Stimulated activated naive CD8-positive, alpha-beta T cell treated with anti-CD3 and anti-CD28 coated beads, Interleukin-15, amount 100 ng/mL, for 72 hours (primary cell): ENCODE measurements at regions not wholly inside any gene's neighbourhood (a gene's known extent, or its start where the extent isn't known, plus 50 kb on each side); places are given as distances from the start of the nearest gene placed in this dataset.

ENCODE experiments used
- ATAC-seq: fragments of 150-1000 bp; cut with Tn5 transposase; 2 replicates; pipeline ENCODE4 v1.10.0; 2021; ENCODE audit warnings: mild to moderate bottlenecking, moderate library complexity
- DNase-seq, 2 donors: peaks; one replicate each; pipeline ENCODE4 v3.0.0; 2021 to 2022
- H3K27ac Mint-ChIP-seq, 2 donors: one replicate each; pipeline ENCODE4 v1.8.0; 2022; ENCODE audit warnings: mild to moderate bottlenecking in 2 of 2, mixed read lengths in 2 of 2, moderate library complexity in 2 of 2
- H3K27me3 Mint-ChIP-seq: one replicate; pipeline ENCODE4 v1.8.0; 2022; ENCODE audit warnings: mixed read lengths
- H3K4me1 Mint-ChIP-seq: one replicate; pipeline ENCODE4 v1.8.0; 2022; ENCODE audit warnings: mild to moderate bottlenecking, mixed read lengths
- H3K4me3 Mint-ChIP-seq, 2 donors: one replicate each; pipeline ENCODE4 v1.8.0; 2022; ENCODE audit warnings: mild to moderate bottlenecking in 2 of 2, mixed read lengths in 2 of 2, moderate library complexity in 1 of 2
- H3K9me3 Mint-ChIP-seq, 2 donors: one replicate each; pipeline ENCODE4 v1.8.0; 2022; ENCODE audit warnings: mixed read lengths in 2 of 2

GRCh38 chr1:199394856-199395255, 632.7 kb upstream of the NR5A2 start:
- Mint-ChIP-seq H3K27me3 (peaks cover 11% of the 10 kb centered on the region), H3K4me1 (no peaks in the 10 kb centered on the region), H3K4me3 (no peak overlapping the region), H3K27ac (no peak overlapping the region), H3K9me3 (no peaks in the 10 kb centered on the region)
- DNase-seq (no peak), ATAC-seq (no peak)

DNA sequence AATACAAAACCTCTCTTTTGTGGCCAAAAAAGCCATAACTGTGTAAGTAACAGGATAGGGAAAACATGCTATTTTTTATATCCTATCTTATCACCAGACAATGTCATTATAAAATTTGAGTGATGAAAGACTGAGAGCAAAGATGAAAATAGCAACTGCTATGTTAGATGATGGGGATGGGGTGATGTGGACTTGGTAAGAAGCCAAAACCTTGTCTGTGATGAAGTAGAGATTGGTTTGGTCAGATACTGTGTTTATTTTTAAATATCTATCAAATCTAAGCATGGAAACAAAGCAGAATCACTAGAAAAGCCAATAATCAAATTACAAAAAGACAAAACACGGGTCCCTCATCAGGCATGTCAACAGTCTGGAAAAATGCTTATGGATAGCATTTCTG, 631.1 kb upstream of the NR5A2 start:
- ATAC-seq (no peak), DNase-seq (no peak)
- no peak overlapping the region for H3K27ac Mint-ChIP-seq
- no peaks in the 10 kb centered on the region for H3K9me3 Mint-ChIP-seq
- H3K27me3 Mint-ChIP-seq = peaks cover 11% of the 10 kb centered on the region
- H3K4me3 Mint-ChIP-seq = no peak overlapping the region
- H3K4me1 Mint-ChIP-seq = no peaks in the 10 kb centered on the region

GRCh38 chr1:199399996-199400724, 627.4 kb upstream of the NR5A2 start:
- Mint-ChIP-seq H3K9me3 (no peaks in the 10 kb centered on the region), H3K27ac (no peak overlapping the region), H3K27me3 (no peaks in the 10 kb centered on the region), H3K4me1 (no peaks in the 10 kb centered on the region), H3K4me3 (no peak overlapping the region)
- no peak for ATAC-seq
- no peak for DNase-seq

DNA sequence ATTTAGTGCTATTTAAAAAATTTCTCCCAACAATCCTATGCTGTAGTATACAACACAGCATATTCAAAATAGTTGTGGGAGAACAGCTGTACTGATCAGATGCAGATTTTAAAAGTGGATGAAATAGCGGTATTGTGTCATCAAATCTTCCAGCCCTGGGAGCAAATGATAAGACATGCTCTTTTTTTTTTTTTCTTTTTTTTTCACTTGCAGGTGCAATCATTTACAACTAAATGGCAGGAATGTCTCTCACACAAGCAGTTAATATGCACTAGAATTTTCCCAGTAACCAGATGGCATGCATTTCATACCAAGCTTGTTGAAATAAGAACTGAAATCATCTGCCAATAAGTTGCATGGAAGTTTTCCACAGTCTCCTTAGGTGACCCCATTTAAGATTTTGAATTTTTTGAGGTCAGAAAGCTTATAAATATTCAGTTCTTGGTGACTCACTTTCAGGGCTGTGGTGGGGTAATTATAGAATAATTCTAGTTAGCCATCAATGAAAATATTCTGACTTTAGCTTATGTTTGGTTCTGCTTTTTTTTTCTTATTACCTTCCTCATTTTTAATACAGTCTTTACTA, 623.9 kb upstream of the NR5A2 start:
- H3K4me3 Mint-ChIP-seq = no peak overlapping the region
- H3K9me3 Mint-ChIP-seq = peaks cover 0 to 10% of the 10 kb centered on the region in 2 donors
- no peak for DNase-seq
- no peak overlapping the region for H3K27ac Mint-ChIP-seq
- no peaks in the 10 kb centered on the region for H3K4me1 Mint-ChIP-seq
- no peak for ATAC-seq
- H3K27me3 Mint-ChIP-seq = peaks cover 8% of the 10 kb centered on the region

- no peaks in the 10 kb centered on the region for H3K4me1 Mint-ChIP-seq
- no peak overlapping the region for H3K4me3 Mint-ChIP-seq
- DNase-seq (no peak), ATAC-seq (no peak)
- no peak overlapping the region for H3K27ac Mint-ChIP-seq
- peaks cover 8% of the 10 kb centered on the region for H3K27me3 Mint-ChIP-seq
- peaks cover 0 to 10% of the 10 kb centered on the region in 2 donors for H3K9me3 Mint-ChIP-seq
Observed at GRCh38 chr1:199404191-199404590, 623.3 kb upstream of the NR5A2 start.

- DNase-seq (no peak), ATAC-seq (no peak)
- H3K4me3 Mint-ChIP-seq = no peak overlapping the region
- peaks cover 8% of the 10 kb centered on the region for H3K27me3 Mint-ChIP-seq
- H3K27ac Mint-ChIP-seq = no peak overlapping the region
- H3K9me3 Mint-ChIP-seq = peaks cover 0 to 10% of the 10 kb centered on the region in 2 donors
- no peaks in the 10 kb centered on the region for H3K4me1 Mint-ChIP-seq
Observed at GRCh38 chr1:199404976-199405375, 622.5 kb upstream of the NR5A2 start.

DNA sequence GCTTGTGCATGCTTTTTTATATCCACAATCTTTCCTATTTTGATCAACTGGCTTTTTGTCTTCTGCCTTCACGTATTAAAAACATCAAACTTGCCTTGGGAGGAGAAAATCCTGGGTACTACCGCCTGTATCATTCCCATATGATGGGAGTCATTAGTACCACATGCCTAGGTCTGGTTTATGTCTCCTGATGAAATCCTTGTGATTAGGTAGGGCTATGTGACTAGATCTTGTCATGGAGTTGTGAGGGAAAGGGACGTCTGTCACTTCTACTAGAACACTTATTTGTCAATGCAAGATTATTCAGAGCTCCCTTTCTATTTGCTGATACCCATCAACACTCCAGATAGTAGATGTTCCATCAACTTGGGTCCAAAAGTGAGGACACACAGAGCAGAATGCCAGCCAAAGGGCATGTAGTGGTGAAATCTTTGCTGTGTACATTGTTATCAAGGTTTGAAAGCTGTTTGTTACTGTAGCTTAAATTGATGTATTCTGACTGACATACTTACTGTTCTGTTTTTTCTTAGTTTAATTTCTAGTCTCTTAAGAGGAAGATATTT, 621.8 kb upstream of the NR5A2 start:
- peaks cover 8% of the 10 kb centered on the region for H3K27me3 Mint-ChIP-seq
- no peaks in the 10 kb centered on the region for H3K4me1 Mint-ChIP-seq
- no peak overlapping the region for H3K27ac Mint-ChIP-seq
- H3K4me3 Mint-ChIP-seq = no peak overlapping the region
- ATAC-seq (no peak), DNase-seq (no peak)
- peaks cover 0 to 10% of the 10 kb centered on the region in 2 donors for H3K9me3 Mint-ChIP-seq

DNA sequence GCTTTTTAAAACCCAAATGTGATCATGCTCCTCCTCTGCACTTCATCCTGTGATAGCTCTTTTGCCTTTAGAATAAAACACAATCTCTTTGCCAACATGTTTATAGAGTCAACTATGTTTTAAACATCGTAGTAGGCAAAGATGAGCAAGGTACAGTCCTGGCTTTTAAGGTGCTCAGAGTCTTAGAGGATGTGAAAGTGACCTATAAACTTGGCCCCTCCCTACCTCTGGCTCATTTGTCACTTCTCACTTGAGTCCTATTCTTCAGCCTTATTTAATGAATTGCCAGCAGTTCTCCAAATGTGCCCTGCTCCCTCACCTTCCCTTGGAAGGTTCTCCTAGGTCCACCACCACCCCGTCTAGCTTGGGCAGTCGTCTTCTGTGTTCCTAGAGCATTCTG, 617.0 kb upstream of the NR5A2 start:
- Mint-ChIP-seq H3K27ac (no peak overlapping the region), H3K9me3 (peaks cover 0 to 10% of the 10 kb centered on the region in 2 donors), H3K4me1 (no peaks in the 10 kb centered on the region), H3K4me3 (no peak overlapping the region), H3K27me3 (peaks cover 6% of the 10 kb centered on the region)
- ATAC-seq (no peak), DNase-seq (no peak)

DNA sequence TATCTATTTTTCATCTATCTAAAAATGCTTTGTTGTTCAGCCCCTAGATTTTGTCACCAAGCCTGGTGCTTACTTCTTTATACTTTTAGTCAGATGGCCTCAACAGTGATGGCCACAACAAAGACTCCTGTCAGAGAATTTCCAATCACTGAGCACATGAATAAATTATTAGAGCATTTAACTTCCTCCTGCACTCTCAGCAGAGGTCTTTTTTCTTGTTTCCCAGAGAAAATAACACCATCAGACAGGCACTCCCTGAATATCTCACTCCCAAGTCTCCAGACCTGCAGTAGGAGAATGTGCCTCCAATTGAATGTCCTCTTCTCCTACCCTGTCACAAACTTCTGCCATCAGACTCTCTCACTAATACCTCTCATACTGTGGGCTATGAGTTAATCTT, 616.0 kb upstream of the NR5A2 start:
- Mint-ChIP-seq H3K27me3 (no peaks in the 10 kb centered on the region), H3K4me1 (no peaks in the 10 kb centered on the region), H3K27ac (no peak overlapping the region), H3K4me3 (no peak overlapping the region), H3K9me3 (peaks cover 3 to 12% of the 10 kb centered on the region in 2 donors)
- no peak for ATAC-seq
- DNase-seq = no peak

GRCh38 chr1:199422206-199422605, 605.3 kb upstream of the NR5A2 start:
- ATAC-seq (no peak), DNase-seq (no peak)
- peaks cover 7% of the 10 kb centered on the region for H3K27me3 Mint-ChIP-seq
- H3K4me3 Mint-ChIP-seq = no peak overlapping the region
- H3K9me3 Mint-ChIP-seq = peaks cover 1 to 18% of the 10 kb centered on the region in 2 donors
- no peaks in the 10 kb centered on the region for H3K4me1 Mint-ChIP-seq
- no peak overlapping the region for H3K27ac Mint-ChIP-seq

DNA sequence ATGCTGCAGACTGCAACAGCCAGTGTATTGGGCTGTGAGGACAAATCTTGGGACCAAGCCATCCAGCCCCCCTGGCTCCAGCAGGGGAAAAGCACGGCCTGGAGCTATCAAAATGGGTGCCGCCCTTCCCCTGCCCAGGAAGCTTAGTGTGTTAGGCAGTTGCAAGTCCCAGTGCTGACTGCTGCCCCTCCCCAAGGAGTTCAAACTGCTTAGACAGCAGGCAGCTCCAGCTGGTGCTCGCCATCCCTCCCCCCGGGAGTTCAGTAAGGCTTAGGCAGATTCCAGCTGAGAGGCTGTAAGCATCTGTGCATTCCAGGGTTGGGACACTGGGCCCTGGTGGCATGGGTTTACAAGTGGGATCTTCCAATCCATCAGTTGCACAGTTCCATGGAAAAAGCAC, 579.6 kb upstream of the NR5A2 start:
- DNase-seq (no peak), ATAC-seq (no peak)
- Mint-ChIP-seq H3K4me3 (no peak overlapping the region), H3K27me3 (peaks cover 29% of the 10 kb centered on the region), H3K4me1 (no peaks in the 10 kb centered on the region), H3K27ac (no peak overlapping the region), H3K9me3 (peaks cover 5 to 25% of the 10 kb centered on the region in 2 donors)

- Mint-ChIP-seq H3K27me3 (peaks cover 29% of the 10 kb centered on the region), H3K9me3 (peaks cover 5 to 25% of the 10 kb centered on the region in 2 donors), H3K27ac (peak overlapping the region in 1 of 2 donors; percentile 23), H3K4me1 (no peaks in the 10 kb centered on the region), H3K4me3 (no peak overlapping the region)
- DNase-seq = no peak
- ATAC-seq = no peak
Observed at GRCh38 chr1:199448646-199449045, 578.9 kb upstream of the NR5A2 start.

DNA sequence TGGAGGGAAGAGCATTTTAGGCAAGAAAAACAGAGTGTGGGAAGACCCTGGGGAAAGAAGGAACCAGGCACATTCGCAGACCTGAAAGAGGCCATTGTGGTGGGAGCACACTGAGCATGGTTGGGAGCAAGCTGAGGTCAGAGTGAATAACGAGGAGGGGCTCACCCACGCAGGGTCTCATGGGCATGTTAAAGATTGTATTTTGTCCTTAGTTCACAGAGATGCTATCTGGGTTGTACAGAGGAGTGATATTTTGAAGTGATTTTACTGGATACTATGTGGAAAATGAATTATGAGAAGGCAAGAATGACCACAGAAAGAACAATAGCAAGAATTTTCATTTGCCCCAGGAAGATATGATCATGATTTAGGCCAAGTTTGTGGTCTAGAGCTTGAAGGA, 578.3 kb upstream of the NR5A2 start:
- ATAC-seq (no peak), DNase-seq (no peak)
- H3K27ac Mint-ChIP-seq = no peak overlapping the region
- peaks cover 29% of the 10 kb centered on the region for H3K27me3 Mint-ChIP-seq
- H3K4me3 Mint-ChIP-seq = no peak overlapping the region
- peaks cover 5 to 22% of the 10 kb centered on the region in 2 donors for H3K9me3 Mint-ChIP-seq
- no peaks in the 10 kb centered on the region for H3K4me1 Mint-ChIP-seq

- peaks cover 25% of the 10 kb centered on the region for H3K27me3 Mint-ChIP-seq
- no peak overlapping the region for H3K27ac Mint-ChIP-seq
- ATAC-seq = no peak
- peaks cover 5 to 18% of the 10 kb centered on the region in 2 donors for H3K9me3 Mint-ChIP-seq
- H3K4me3 Mint-ChIP-seq = no peak overlapping the region
- no peak for DNase-seq
- no peaks in the 10 kb centered on the region for H3K4me1 Mint-ChIP-seq
Observed at GRCh38 chr1:199449681-199450080, 577.8 kb upstream of the NR5A2 start.

- ATAC-seq = no peak
- Mint-ChIP-seq H3K4me1 (no peaks in the 10 kb centered on the region), H3K27ac (no peak overlapping the region), H3K4me3 (no peak overlapping the region), H3K27me3 (peaks cover 6% of the 10 kb centered on the region), H3K9me3 (no peaks in the 10 kb centered on the region)
- DNase-seq = no peak
Observed at GRCh38 chr1:199452627-199453026, 574.9 kb upstream of the NR5A2 start.

GRCh38 chr1:199453723-199454122, 573.8 kb upstream of the NR5A2 start:
- DNase-seq (no peak), ATAC-seq (no peak)
- H3K27ac Mint-ChIP-seq = no peak overlapping the region
- H3K9me3 Mint-ChIP-seq = no peaks in the 10 kb centered on the region
- H3K27me3 Mint-ChIP-seq = peaks cover 8% of the 10 kb centered on the region
- no peaks in the 10 kb centered on the region for H3K4me1 Mint-ChIP-seq
- H3K4me3 Mint-ChIP-seq = no peak overlapping the region
